HCT116 (cell line): ENCODE measurements at regions not wholly inside any gene's neighbourhood (a gene's known extent, or its start where the extent isn't known, plus 50 kb on each side); places are given as distances from the start of the nearest gene placed in this dataset.

Experiments used
- CEBPB ChIP-seq: IDR thresholded peaks from 2 replicates; pipeline ENCODE4 v1.6.1; 2012; ENCODE audit warnings: low read depth
- CTCF ChIP-seq, 3 experiments: fragments of 200-600 bp in 1 of 3; sonication (generic) in 1 of 3; IDR thresholded peaks in 2 of 3; conservative IDR thresholded peaks in 1 of 3; 2 replicates each; pipeline ENCODE4 v1.5.1; 2012 to 2017; ENCODE audit warnings: low read depth in 2 of 3, low read length in 2 of 3, antibody characterized with exemption in 1 of 3, borderline replicate concordance in 1 of 3, control low read depth in 1 of 3, mild to moderate bottlenecking in 1 of 3, mixed read lengths in 1 of 3, mixed run types in 1 of 3, moderate library complexity in 1 of 3; ENCODE audit not compliant: insufficient read depth in 1 of 3
- JUND ChIP-seq: IDR thresholded peaks from 2 replicates; pipeline ENCODE4 v1.6.1; 2012
- POLR2A ChIP-seq: IDR thresholded peaks from 2 replicates; pipeline ENCODE4 v1.7.0; 2011; ENCODE audit warnings: borderline replicate concordance; ENCODE audit not compliant: insufficient read depth, insufficient read length; ENCODE audit errors: extremely low read depth
- POLR2AphosphoS5 ChIP-seq: IDR thresholded peaks from 2 replicates; pipeline ENCODE4 v1.6.1; 2011; ENCODE audit warnings: mild to moderate bottlenecking, low read depth, low read length, moderate library complexity
- RAD21 ChIP-seq: IDR thresholded peaks from 2 replicates; pipeline ENCODE4 v1.6.1; 2012; ENCODE audit warnings: low read depth, mild to moderate bottlenecking
- YY1 ChIP-seq: IDR thresholded peaks from 2 replicates; pipeline ENCODE4 v1.6.1; 2011; ENCODE audit warnings: low read length, low read depth, moderate library complexity, mild to moderate bottlenecking; ENCODE audit not compliant: insufficient replicate concordance; ENCODE audit errors: extremely low read depth

DNA sequence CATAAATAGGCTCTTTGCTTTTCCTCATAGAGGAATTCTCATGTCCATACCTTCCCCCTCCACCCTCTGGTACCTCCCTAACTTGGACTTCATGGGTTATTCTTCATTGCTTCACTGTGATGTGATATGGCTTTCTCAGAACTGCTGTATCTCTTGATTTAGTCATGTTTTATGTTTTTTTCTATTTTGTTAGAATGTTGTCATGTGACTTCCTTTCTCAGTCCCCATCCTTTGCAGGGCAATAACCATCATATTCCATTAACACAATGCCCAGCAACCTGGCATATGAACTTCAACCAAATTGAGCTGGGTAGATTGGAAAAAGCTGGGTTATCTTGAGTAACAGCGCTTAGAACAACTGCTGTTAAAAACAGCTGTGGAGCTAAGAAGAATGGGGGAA lies 190.9 kb upstream of the PRSS16 start:
- TF ChIP-seq CTCF (IDR thresholded peaks at IDR 0.05 in 2 of 3, conservative IDR thresholded peaks at IDR 0.05 in 1 of 3; ENCODE audit: borderline replicate concordance in 1 of 3, insufficient read depth in 1 of 3, low read depth in 2 of 3, low read length in 2 of 3) (no peak), CEBPB (no peak), POLR2AphosphoS5 (no peak), POLR2A (no peak), RAD21 (no peak), JUND (no peak), YY1 (no peak)
